Glutamatergic neuron (in vitro differentiated cells): ENCODE measurements at regions not wholly inside any gene's neighbourhood (a gene's known extent, or its start where the extent isn't known, plus 50 kb on each side); places are given as distances from the start of the nearest gene placed in this dataset.

Experiments
- DNase-seq: peaks from one replicate; pipeline ENCODE4 v3.0.0; 2022
- H3K27ac Mint-ChIP-seq: one replicate; pipeline ENCODE4 v1.8.0; 2020; ENCODE audit warnings: mild to moderate bottlenecking, mixed read lengths, inconsistent platforms; ENCODE audit not compliant: unreplicated experiment
- H3K27me3 Mint-ChIP-seq: one replicate; pipeline ENCODE4 v1.8.0; 2020; ENCODE audit warnings: mild to moderate bottlenecking, moderate library complexity, mixed read lengths, inconsistent platforms; ENCODE audit not compliant: unreplicated experiment
- H3K36me3 Mint-ChIP-seq: one replicate; pipeline ENCODE4 v1.8.0; 2020; ENCODE audit warnings: mild to moderate bottlenecking, mixed read lengths, inconsistent platforms; ENCODE audit not compliant: unreplicated experiment
- H3K4me1 Mint-ChIP-seq: one replicate; pipeline ENCODE4 v1.8.0; 2020; ENCODE audit warnings: mild to moderate bottlenecking, low read depth, mixed read lengths, inconsistent platforms; ENCODE audit not compliant: unreplicated experiment
- H3K4me3 Mint-ChIP-seq: one replicate; pipeline ENCODE4 v1.8.0; 2020; ENCODE audit warnings: mild to moderate bottlenecking, mixed read lengths, inconsistent platforms; ENCODE audit not compliant: unreplicated experiment
- H3K9me3 Mint-ChIP-seq: one replicate; pipeline ENCODE4 v1.8.0; 2020; ENCODE audit warnings: mild to moderate bottlenecking, moderate library complexity, mixed read lengths, inconsistent platforms; ENCODE audit not compliant: unreplicated experiment
- CTCF ChIP-seq: fragments of 200-600 bp; sonication (generic); IDR thresholded peaks from one replicate; pipeline ENCODE4 v1.5.0; 2021; ENCODE audit not compliant: partially characterized antibody, unreplicated experiment

DNA sequence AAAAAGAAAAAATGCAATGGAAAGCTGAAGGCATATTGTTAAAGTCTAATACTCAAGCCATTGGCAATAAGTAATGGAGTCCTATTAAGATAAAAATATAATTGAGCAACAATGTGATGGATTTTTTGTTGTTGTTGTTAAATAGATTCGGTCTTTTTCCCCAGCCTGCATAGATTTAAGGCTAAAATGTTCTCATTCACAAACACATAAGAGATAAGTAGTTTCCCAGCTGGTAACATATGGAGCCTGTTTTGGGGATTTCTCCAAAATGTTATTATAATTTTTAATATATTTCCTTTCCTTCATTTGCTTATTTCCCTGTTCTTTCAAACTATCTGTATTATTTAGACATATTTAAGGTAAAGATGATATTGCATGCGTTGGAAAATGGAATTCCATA, 1149.1 kb upstream of the PRR20A start:
- Mint-ChIP-seq H3K27ac (no peak overlapping the region), H3K27me3 (no peaks in the 10 kb centered on the region), H3K4me3 (no peak overlapping the region), H3K9me3 (peaks cover 3% of the 10 kb centered on the region), H3K4me1 (peaks cover 2% of the 10 kb centered on the region), H3K36me3 (no peaks in the 10 kb centered on the region)
- DNase-seq, result no peak
- no peak for TF ChIP-seq CTCF

GRCh38 chr13:55992145-55992544, 1148.6 kb upstream of the PRR20A start:
- Mint-ChIP-seq H3K4me1 (peaks cover 2% of the 10 kb centered on the region), H3K27me3 (no peaks in the 10 kb centered on the region), H3K9me3 (no peaks in the 10 kb centered on the region), H3K4me3 (no peak overlapping the region), H3K36me3 (no peaks in the 10 kb centered on the region), H3K27ac (no peak overlapping the region)
- no peak for DNase-seq
- no peak for TF ChIP-seq CTCF

DNA sequence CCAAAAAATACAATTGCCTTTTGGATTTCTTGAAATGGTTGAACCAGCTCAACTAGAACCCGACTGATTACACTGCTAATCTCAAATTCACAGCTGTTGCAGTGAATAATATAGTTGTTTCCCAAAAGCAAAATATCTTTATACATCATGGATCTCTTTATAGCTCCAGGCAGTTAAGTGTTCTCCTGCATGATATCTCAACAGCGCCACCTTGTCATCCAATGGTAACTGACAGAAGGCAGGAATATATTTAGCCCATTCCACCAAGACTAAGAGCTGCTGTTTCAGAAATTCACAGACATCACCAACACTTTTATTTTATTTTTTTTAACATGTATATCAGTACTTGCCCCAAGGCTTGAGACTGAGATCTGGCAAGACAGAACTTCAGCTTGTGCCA, 1141.0 kb upstream of the PRR20A start:
- Mint-ChIP-seq H3K4me3 (no peak overlapping the region), H3K27me3 (no peaks in the 10 kb centered on the region), H3K4me1 (no peaks in the 10 kb centered on the region), H3K9me3 (no peaks in the 10 kb centered on the region), H3K27ac (no peak overlapping the region), H3K36me3 (peaks cover 6% of the 10 kb centered on the region)
- no peak for TF ChIP-seq CTCF
- DNase-seq, result no peak

DNA sequence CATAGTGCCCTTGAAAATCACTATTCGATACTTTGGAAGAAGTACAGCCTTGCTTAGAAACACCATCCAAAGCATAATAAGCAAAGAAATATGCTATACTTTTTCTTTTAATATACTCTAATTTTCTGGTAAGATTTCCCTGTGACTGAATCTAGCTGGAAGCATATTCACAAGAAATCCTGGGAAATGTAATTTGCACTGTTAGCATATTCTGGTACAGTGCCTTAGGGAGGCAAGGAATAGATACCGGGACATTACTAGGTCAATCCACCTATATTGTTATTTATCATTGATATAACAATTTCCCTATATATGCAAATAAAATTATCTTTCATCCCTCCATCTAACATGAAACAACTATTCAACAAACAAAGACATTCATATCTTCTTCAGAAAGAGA, 1131.3 kb upstream of the PRR20A start:
- TF ChIP-seq CTCF, result no peak
- H3K27me3 Mint-ChIP-seq, result peaks cover 2% of the 10 kb centered on the region
- H3K4me1 Mint-ChIP-seq, result peaks cover 3% of the 10 kb centered on the region
- H3K36me3 Mint-ChIP-seq, result no peaks in the 10 kb centered on the region
- DNase-seq, result no peak
- H3K27ac Mint-ChIP-seq, result no peak overlapping the region
- H3K9me3 Mint-ChIP-seq, result no peaks in the 10 kb centered on the region
- H3K4me3 Mint-ChIP-seq, result no peak overlapping the region

GRCh38 chr13:56012644-56013043, 1128.1 kb upstream of the PRR20A start:
- no peak overlapping the region for H3K27ac Mint-ChIP-seq
- no peak for TF ChIP-seq CTCF
- H3K27me3 Mint-ChIP-seq, result no peaks in the 10 kb centered on the region
- H3K36me3 Mint-ChIP-seq, result no peaks in the 10 kb centered on the region
- H3K9me3 Mint-ChIP-seq, result no peaks in the 10 kb centered on the region
- H3K4me1 Mint-ChIP-seq, result peaks cover 12% of the 10 kb centered on the region
- H3K4me3 Mint-ChIP-seq, result no peak overlapping the region
- no peak for DNase-seq
